ENCODE measurements at regions not wholly inside any gene's neighbourhood (a gene's known extent, or its start where the extent isn't known, plus 50 kb on each side); places are given as distances from the start of the nearest gene placed in this dataset.
A peak's percentile ranks its signal among the peaks of the same experiment; 100 is the strongest.

DNA sequence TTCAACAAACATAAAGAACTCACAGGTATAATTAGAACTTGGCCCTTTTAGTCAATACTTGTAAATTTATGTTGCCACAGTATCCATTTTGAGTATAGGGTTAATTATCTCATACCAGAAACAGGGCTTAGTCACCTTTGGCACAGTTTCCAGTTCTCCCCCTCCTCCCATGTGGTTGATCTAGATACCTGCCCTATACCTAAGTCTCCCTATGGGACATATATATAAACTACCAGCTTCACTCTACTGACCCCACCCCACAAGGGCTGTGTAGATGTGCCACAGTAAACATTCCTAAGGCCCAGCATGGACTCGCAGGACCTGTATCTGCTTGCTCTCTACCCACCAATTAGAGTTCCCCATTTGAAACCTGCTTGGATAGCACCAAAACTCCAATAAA, 371.7 kb upstream of the RND3 start:
- no peak for DNase-seq (ENCODE audit: low read depth, low spot score)
- Mint-ChIP-seq H3K27me3 (ENCODE audit: low read depth) (no peaks in the 10 kb centered on the region), H3K36me3 (ENCODE audit: low read depth) (peaks cover 10% of the 10 kb centered on the region), H3K9me3 (peaks cover 13% of the 10 kb centered on the region), H3K4me1 (peaks cover 24% of the 10 kb centered on the region), H3K27ac (ENCODE audit: unreplicated experiment) (peak overlapping the region; percentile 27), H3K4me3 (no peak overlapping the region)
- TF ChIP-seq, protein P1, sequence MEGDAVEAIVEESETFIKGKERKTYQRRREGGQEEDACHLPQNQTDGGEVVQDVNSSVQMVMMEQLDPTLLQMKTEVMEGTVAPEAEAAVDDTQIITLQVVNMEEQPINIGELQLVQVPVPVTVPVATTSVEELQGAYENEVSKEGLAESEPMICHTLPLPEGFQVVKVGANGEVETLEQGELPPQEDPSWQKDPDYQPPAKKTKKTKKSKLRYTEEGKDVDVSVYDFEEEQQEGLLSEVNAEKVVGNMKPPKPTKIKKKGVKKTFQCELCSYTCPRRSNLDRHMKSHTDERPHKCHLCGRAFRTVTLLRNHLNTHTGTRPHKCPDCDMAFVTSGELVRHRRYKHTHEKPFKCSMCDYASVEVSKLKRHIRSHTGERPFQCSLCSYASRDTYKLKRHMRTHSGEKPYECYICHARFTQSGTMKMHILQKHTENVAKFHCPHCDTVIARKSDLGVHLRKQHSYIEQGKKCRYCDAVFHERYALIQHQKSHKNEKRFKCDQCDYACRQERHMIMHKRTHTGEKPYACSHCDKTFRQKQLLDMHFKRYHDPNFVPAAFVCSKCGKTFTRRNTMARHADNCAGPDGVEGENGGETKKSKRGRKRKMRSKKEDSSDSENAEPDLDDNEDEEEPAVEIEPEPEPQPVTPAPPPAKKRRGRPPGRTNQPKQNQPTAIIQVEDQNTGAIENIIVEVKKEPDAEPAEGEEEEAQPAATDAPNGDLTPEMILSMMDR (conservative IDR thresholded peaks at IDR 0.05): no peak

GRCh38 chr2:150858382-150858781, 370.9 kb upstream of the RND3 start:
- Mint-ChIP-seq H3K9me3 (peaks cover 12% of the 10 kb centered on the region), H3K27me3 (ENCODE audit: low read depth) (no peaks in the 10 kb centered on the region), H3K27ac (ENCODE audit: unreplicated experiment) (no peak overlapping the region), H3K36me3 (ENCODE audit: low read depth) (peaks cover 10% of the 10 kb centered on the region), H3K4me1 (peaks cover 32% of the 10 kb centered on the region), H3K4me3 (no peak overlapping the region)
- DNase-seq (ENCODE audit: low read depth, low spot score): no peak
- TF ChIP-seq, protein P1 (conservative IDR thresholded peaks at IDR 0.05): no peak

- TF ChIP-seq, protein P1 (conservative IDR thresholded peaks at IDR 0.05): no peak
- H3K27ac Mint-ChIP-seq (ENCODE audit: unreplicated experiment): no peak overlapping the region
- H3K9me3 Mint-ChIP-seq: peaks cover 4% of the 10 kb centered on the region
- DNase-seq (ENCODE audit: low read depth, low spot score): no peak
- H3K4me1 Mint-ChIP-seq: peaks cover 47% of the 10 kb centered on the region
- no peak overlapping the region for H3K4me3 Mint-ChIP-seq
- peaks cover 3% of the 10 kb centered on the region for H3K36me3 Mint-ChIP-seq (ENCODE audit: low read depth)
- H3K27me3 Mint-ChIP-seq (ENCODE audit: low read depth): no peaks in the 10 kb centered on the region
Measured at GRCh38 chr2:150856596-150857281, 369.3 kb upstream of the RND3 start.

GRCh38 chr2:150853263-150853662, 365.8 kb upstream of the RND3 start:
- no peak for DNase-seq (ENCODE audit: low read depth, low spot score)
- H3K4me3 Mint-ChIP-seq: peak overlapping the region; percentile 6
- no peak overlapping the region for H3K27ac Mint-ChIP-seq (ENCODE audit: unreplicated experiment)
- TF ChIP-seq, protein P1 (conservative IDR thresholded peaks at IDR 0.05): no peak
- H3K9me3 Mint-ChIP-seq: peaks cover 9% of the 10 kb centered on the region
- peaks cover 57% of the 10 kb centered on the region for H3K4me1 Mint-ChIP-seq
- H3K27me3 Mint-ChIP-seq (ENCODE audit: low read depth): no peaks in the 10 kb centered on the region
- peaks cover 3% of the 10 kb centered on the region for H3K36me3 Mint-ChIP-seq (ENCODE audit: low read depth)

DNA sequence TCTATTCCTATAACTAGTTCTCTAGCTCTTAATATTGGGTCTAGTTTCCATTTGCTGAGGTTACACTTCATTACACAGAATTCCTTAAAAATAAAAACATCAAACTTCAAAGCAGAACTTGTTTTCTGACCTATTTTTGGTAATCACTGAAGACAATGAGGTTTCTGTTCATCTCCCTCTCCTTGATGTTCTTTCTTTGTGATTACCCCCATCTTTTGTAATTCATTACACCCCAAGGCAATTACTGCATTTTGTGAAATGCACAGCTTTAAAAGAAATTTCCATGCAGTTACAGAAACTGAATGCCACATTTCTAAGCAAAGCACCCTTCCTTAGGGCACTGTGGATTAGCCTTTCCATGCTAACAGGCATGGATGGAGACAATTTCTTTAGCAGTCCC, 363.2 kb upstream of the RND3 start:
- TF ChIP-seq, protein P1 (conservative IDR thresholded peaks at IDR 0.05): no peak
- H3K4me3 Mint-ChIP-seq: no peak overlapping the region

More for the DNA sequence above, 363.2 kb upstream of the RND3 start:
- Mint-ChIP-seq H3K4me1 (peaks cover 80% of the 10 kb centered on the region), H3K9me3 (peaks cover 9% of the 10 kb centered on the region), H3K27ac (ENCODE audit: unreplicated experiment) (peak overlapping the region; percentile 52), H3K27me3 (ENCODE audit: low read depth) (no peaks in the 10 kb centered on the region), H3K36me3 (ENCODE audit: low read depth) (peaks cover 3% of the 10 kb centered on the region)
- no peak for DNase-seq (ENCODE audit: low read depth, low spot score)

Measured in neural crest cell (in vitro differentiated cells).